ENCODE measurements at regions not wholly inside any gene's neighbourhood (a gene's known extent, or its start where the extent isn't known, plus 50 kb on each side); places are given as distances from the start of the nearest gene placed in this dataset.
A peak's percentile ranks its signal among the peaks of the same experiment; 100 is the strongest.

DNA sequence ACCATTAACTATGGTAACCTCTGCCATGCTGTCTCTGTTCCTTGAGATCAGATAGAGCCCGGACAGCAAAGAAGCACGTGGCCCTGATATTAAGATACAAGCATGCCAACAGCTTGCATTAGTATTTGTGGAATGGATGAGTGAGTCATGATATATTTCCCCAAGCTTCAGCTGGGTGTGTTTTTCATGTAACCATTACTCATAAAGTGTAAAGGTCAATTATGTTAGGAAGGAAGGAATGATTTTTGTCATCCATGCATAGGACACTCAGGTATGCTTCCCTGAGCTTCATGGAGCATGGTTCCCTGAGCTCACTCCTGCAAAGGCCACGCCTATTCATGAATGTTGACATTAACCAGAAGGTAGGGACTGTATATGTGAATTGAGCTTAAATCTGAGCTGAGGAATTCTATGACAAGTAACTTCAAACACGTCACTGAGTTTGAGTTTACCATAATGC is 74.6 kb downstream of the ARL4C start:
- Histone ChIP-seq H3K4me1 (peaks cover 0 to 36% (median 21%) of the 10 kb centered on the region in 4 donors), H3K27ac (peak overlapping the region in 2 of 4 donors; percentile 15 to 27), H3K9me3 (no peaks in the 10 kb centered on the region), H3K36me3 (no peaks in the 10 kb centered on the region), H3K27me3 (no peaks in the 10 kb centered on the region), H3K4me3 (no peak overlapping the region)
- DNase-seq, result peak; percentile 31
- 16 to 40% methylated on average over 4 of the region's 4 CpGs for WGBS, 2 donors (ENCODE audit: low coverage in 1 of 2)
- intact Hi-C loops (cut with DNase I; ENCODE audit: low total_unique reads), result no loop called here
- in situ Hi-C loops (cut with MboI; ENCODE audit: low pct_ligation_motif_present in 1 of 4, low pct_unique_long_range_greater_than_20kb in 1 of 4, low sequenced_read_pairs in 3 of 4), result no loop called here
- TF ChIP-seq POLR2AphosphoS5 (IDR thresholded peaks at IDR 0.05) (peak in 2 of 3 donors; percentile 23 to 56), EP300 (IDR thresholded peaks at IDR 0.05; ENCODE audit: low read depth) (no peak)

DNA sequence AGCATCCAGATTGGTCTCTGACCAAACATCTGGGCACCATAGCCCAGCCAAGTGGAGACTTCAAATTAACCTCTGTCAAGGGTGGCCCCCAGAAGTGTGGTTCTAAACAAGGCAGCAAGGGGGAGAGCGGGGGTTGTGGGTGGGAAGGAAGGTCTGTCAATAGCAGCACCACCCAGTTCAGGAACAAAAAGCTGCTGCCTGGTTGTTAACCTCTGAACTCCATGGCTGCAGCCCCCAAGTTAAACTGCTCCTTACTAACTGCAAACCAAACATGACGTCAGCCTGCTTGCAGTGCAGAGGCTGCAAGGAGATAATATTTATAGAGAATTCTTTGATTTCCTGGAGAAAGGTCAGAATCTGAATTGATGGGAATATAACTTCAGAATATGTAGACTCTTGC is 76.5 kb downstream of the ARL4C start:
- no peaks in the 10 kb centered on the region for H3K36me3 ChIP-seq
- peaks cover 0 to 21% (median 11%) of the 10 kb centered on the region in 4 donors for H3K4me1 ChIP-seq
- no peak overlapping the region for H3K27ac ChIP-seq
- intact Hi-C loops (cut with DNase I; ENCODE audit: low total_unique reads), result no loop called here
- H3K27me3 ChIP-seq, result no peaks in the 10 kb centered on the region
- H3K4me3 ChIP-seq, result no peak overlapping the region
- TF ChIP-seq POLR2A (IDR thresholded peaks at IDR 0.05) (no peak), POLR2AphosphoS5 (IDR thresholded peaks at IDR 0.05) (no peak), EP300 (IDR thresholded peaks at IDR 0.05; ENCODE audit: low read depth) (no peak)
- TF ChIP-seq, protein P1, sequence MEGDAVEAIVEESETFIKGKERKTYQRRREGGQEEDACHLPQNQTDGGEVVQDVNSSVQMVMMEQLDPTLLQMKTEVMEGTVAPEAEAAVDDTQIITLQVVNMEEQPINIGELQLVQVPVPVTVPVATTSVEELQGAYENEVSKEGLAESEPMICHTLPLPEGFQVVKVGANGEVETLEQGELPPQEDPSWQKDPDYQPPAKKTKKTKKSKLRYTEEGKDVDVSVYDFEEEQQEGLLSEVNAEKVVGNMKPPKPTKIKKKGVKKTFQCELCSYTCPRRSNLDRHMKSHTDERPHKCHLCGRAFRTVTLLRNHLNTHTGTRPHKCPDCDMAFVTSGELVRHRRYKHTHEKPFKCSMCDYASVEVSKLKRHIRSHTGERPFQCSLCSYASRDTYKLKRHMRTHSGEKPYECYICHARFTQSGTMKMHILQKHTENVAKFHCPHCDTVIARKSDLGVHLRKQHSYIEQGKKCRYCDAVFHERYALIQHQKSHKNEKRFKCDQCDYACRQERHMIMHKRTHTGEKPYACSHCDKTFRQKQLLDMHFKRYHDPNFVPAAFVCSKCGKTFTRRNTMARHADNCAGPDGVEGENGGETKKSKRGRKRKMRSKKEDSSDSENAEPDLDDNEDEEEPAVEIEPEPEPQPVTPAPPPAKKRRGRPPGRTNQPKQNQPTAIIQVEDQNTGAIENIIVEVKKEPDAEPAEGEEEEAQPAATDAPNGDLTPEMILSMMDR (IDR thresholded peaks at IDR 0.05), result no peak
- no peaks in the 10 kb centered on the region for H3K9me3 ChIP-seq
- in situ Hi-C loops (cut with MboI; ENCODE audit: low pct_ligation_motif_present in 1 of 4, low pct_unique_long_range_greater_than_20kb in 1 of 4, low sequenced_read_pairs in 3 of 4), result no loop called here
- 64% methylated on average over 2 of the region's 2 CpGs; no CpG with 5 or more reads in 1 of the 2 donors for WGBS, 2 donors (ENCODE audit: low coverage in 1 of 2)
- no peak for DNase-seq

DNA sequence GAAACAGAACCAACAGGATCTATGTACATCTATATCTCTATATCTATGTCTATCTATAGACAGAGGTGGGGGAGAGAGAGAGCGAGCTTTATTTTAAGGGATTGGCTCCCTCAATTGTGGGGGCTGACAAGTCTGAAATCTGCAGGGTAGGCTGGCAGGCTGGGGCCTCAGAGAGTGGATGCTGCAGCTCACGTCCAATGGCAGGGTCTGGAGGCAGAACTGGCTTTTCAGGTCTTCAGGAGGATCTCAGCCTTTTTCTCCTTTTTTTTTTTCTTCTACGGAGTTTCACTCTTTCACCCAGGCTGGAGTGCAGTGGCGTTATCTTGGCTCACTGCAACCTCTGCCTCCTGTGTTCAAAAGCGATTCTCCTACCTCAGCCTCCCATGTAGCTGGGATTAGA is 77.2 kb downstream of the ARL4C start:
- in situ Hi-C loops (cut with MboI; ENCODE audit: low pct_ligation_motif_present in 1 of 4, low pct_unique_long_range_greater_than_20kb in 1 of 4, low sequenced_read_pairs in 3 of 4), result no loop called here
- Histone ChIP-seq H3K36me3 (no peaks in the 10 kb centered on the region), H3K9me3 (no peaks in the 10 kb centered on the region), H3K4me3 (no peak overlapping the region), H3K27me3 (no peaks in the 10 kb centered on the region), H3K4me1 (peaks cover 0 to 20% (median 11%) of the 10 kb centered on the region in 4 donors), H3K27ac (no peak overlapping the region)
- TF ChIP-seq POLR2AphosphoS5 (IDR thresholded peaks at IDR 0.05) (no peak), POLR2A (IDR thresholded peaks at IDR 0.05) (no peak)
- intact Hi-C loops (cut with DNase I; ENCODE audit: low total_unique reads), result no loop called here
- DNase-seq, result no peak
- 90 to 100% methylated on average over 2 to 5 of the region's 5 CpGs for WGBS, 2 donors (ENCODE audit: low coverage in 1 of 2)

DNA sequence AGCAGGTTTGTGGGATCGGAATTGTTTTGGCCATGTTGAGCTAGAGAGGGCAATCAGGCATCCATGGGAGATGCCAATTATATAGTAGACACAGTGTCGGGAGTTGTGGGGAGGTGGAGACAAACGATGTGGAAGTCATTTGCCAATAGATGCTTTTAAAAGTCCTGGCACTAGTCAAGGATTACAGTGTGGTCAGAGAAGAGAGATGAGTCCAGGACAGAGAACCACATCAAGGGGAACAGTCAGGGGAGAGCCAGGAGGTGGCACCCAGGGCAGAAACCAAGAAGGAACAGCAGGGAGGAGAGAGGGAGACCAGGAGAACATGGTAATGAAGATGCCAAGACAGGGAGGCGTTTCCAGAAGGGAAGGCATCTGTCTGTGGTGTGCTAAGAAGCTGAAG is 81.2 kb downstream of the ARL4C start:
- H3K27me3 ChIP-seq, result no peaks in the 10 kb centered on the region
- no peak overlapping the region for H3K4me3 ChIP-seq
- 82 to 83% methylated on average over 4 of the region's 4 CpGs for WGBS, 2 donors (ENCODE audit: low coverage in 1 of 2)
- intact Hi-C loops (cut with DNase I; ENCODE audit: low total_unique reads) (no loop called here), in situ Hi-C loops (cut with MboI; ENCODE audit: low pct_ligation_motif_present in 1 of 4, low pct_unique_long_range_greater_than_20kb in 1 of 4, low sequenced_read_pairs in 3 of 4) (no loop called here)
- no peak for DNase-seq
- TF ChIP-seq POLR2AphosphoS5 (IDR thresholded peaks at IDR 0.05) (no peak), POLR2A (IDR thresholded peaks at IDR 0.05) (no peak)
- no peaks in the 10 kb centered on the region for H3K4me1 ChIP-seq
- no peak overlapping the region for H3K27ac ChIP-seq
- H3K9me3 ChIP-seq, result no peaks in the 10 kb centered on the region
- no peaks in the 10 kb centered on the region for H3K36me3 ChIP-seq

DNA sequence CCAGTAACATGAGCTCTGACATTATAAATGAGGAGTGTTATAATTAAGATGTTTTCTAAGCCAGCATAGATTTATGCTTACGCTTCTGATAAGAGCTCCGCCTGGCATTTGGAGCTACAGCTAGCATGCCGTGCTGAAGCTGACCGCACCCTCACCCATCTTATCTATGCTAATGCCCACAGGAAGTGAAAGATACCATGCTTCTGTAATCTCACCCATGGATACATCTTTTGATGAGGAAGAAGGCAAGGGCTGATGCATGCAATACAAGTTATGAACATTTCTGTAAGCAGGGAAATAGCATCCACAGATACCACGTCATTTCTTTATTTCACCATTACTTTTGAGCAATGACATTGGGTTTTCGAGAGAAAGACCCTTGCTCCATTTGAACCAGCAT is 82.3 kb downstream of the ARL4C start:
- intact Hi-C loops (cut with DNase I; ENCODE audit: low total_unique reads) (no loop called here), in situ Hi-C loops (cut with MboI; ENCODE audit: low pct_ligation_motif_present in 1 of 4, low pct_unique_long_range_greater_than_20kb in 1 of 4, low sequenced_read_pairs in 3 of 4) (no loop called here)
- H3K36me3 ChIP-seq, result no peaks in the 10 kb centered on the region
- WGBS, 2 donors (ENCODE audit: low coverage in 1 of 2), result 67 to 72% methylated on average over 3 to 6 of the region's 6 CpGs
- no peaks in the 10 kb centered on the region for H3K9me3 ChIP-seq
- H3K4me1 ChIP-seq, result no peaks in the 10 kb centered on the region
- no peak for DNase-seq
- H3K4me3 ChIP-seq, result no peak overlapping the region
- TF ChIP-seq POLR2A (IDR thresholded peaks at IDR 0.05) (no peak), EP300 (IDR thresholded peaks at IDR 0.05; ENCODE audit: low read depth) (no peak), POLR2AphosphoS5 (IDR thresholded peaks at IDR 0.05) (no peak)
- TF ChIP-seq, protein P1 (IDR thresholded peaks at IDR 0.05), result no peak
- H3K27me3 ChIP-seq, result no peaks in the 10 kb centered on the region
- H3K27ac ChIP-seq, result no peak overlapping the region

DNA sequence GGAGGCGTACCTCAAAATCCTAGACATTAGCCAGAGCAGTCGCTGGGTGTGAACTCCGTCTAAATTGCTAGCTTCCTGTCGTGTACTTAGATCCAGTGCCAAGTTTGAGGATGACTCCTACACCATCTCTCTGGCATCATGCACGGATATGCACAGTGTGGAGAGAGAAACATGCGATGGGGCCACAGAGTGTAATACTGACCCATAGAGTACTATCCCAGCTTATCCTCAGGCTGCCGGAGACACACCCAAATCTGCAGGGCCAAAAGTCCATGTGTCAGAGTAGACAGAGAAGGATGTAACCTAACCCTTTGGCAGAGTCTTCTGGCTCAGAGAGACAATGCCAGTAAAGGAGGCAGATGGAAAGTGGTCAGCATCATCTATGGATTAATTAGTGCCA is 84.2 kb downstream of the ARL4C start:
- Histone ChIP-seq H3K4me3 (no peak overlapping the region), H3K4me1 (no peaks in the 10 kb centered on the region), H3K27ac (no peak overlapping the region), H3K36me3 (no peaks in the 10 kb centered on the region), H3K9me3 (no peaks in the 10 kb centered on the region), H3K27me3 (no peaks in the 10 kb centered on the region)
- no peak for DNase-seq
- TF ChIP-seq POLR2AphosphoS5 (IDR thresholded peaks at IDR 0.05) (no peak), POLR2A (IDR thresholded peaks at IDR 0.05) (no peak), EP300 (IDR thresholded peaks at IDR 0.05; ENCODE audit: low read depth) (no peak)
- TF ChIP-seq, protein P1 (IDR thresholded peaks at IDR 0.05), result no peak
- in situ Hi-C loops (cut with MboI; ENCODE audit: low pct_ligation_motif_present in 1 of 4, low pct_unique_long_range_greater_than_20kb in 1 of 4, low sequenced_read_pairs in 3 of 4) (no loop called here), intact Hi-C loops (cut with DNase I; ENCODE audit: low total_unique reads) (no loop called here)
- WGBS, 2 donors (ENCODE audit: low coverage in 1 of 2), result 41% methylated on average over 7 of the region's 7 CpGs; no CpG with 5 or more reads in 1 of the 2 donors

Measured in transverse colon (tissue), 4 donors.